Pancreas (tissue), 10 donors: ENCODE measurements at regions not wholly inside any gene's neighbourhood (a gene's known extent, or its start where the extent isn't known, plus 50 kb on each side); places are given as distances from the start of the nearest gene placed in this dataset.
A peak's percentile ranks its signal among the peaks of the same experiment; 100 is the strongest.
"Not testable (repeated sequence)": the region's sequence is repeated elsewhere in the genome, so short reads cannot be mapped to it uniquely, and the experiment has no call there.

Source experiments
- ATAC-seq, 4 donors: fragments of 200-7000 bp; cut with Tn5 transposase; one replicate each; pipeline versions ENCODE4 v1.8.0 to v1.9.1; 2020; ENCODE audit warnings: mild to moderate bottlenecking in 4 of 4, moderate library complexity in 4 of 4
- DNase-seq, 6 donors: peaks; one replicate each; pipeline ENCODE4 v3.0.0-alpha.2; 2020
- FAIRE-seq: peaks from 2 replicates; lab custom pipeline; 2012; peaks lifted over from hg19 to GRCh38; lab: Jason Lieb, UNC
- H3K27ac ChIP-seq, 4 donors: fragments of 200-600 bp; sonication (generic); 1 replicate in 3 of 4; 2 replicates in 1 of 4; pipeline versions ENCODE4 v1.5.0 to v1.8.0; 2020
- H3K27me3 ChIP-seq, 4 donors: fragments of 200-600 bp; one replicate each; pipeline ENCODE4 v1.8.0; 2021
- H3K36me3 ChIP-seq, 3 donors: fragments of 200-600 bp; sonication (generic) in 1 of 3; one replicate each; pipeline versions ENCODE4 v1.5.0 to v1.8.0; 2020 to 2021
- H3K4me1 ChIP-seq, 3 donors: fragments of 200-600 bp; one replicate each; pipeline ENCODE4 v1.8.0; 2021
- H3K4me3 ChIP-seq, 4 donors: fragments of 200-600 bp; sonication (generic) in 2 of 4; one replicate each; pipeline versions ENCODE4 v1.5.0 to v1.8.0; 2020 to 2021
- H3K9me3 ChIP-seq, 4 donors: fragments of 200-600 bp; one replicate each; pipeline ENCODE4 v1.8.0; 2021
- WGBS, 2 donors: extraction: QIAGEN DNeasy Blood & Tissue Kit; methylation state at CpG; one replicate each; pipeline ENCODE4 v1.1.7; 2013; 5-methylcytosine and 5-hydroxymethylcytosine counted together
- intact Hi-C, 3 donors: fragments of 100-400 bp; cut with DNase I; formaldehyde crosslinking; loops; one replicate each; pipeline versions ENCODE4 v1.11.1 to v1.14.2; 2022
- TF ChIP-seq, protein P1 (sequence below), 4 donors: fragments of 200-600 bp; sonication (generic) in 3 of 4; IDR thresholded peaks; one replicate each; pipeline versions ENCODE4 v1.5.0 to v1.8.0; 2021; ENCODE audit warnings: antibody characterized with exemption in 4 of 4
- donor health status: healthy with polysubstance abuse.
- donor health status: DM: no; HTN: no; CAD: no; lungs with moderate emphysema.
- donor health status: DM: no; HTN: no; CAD: no.
- donor health status: control.
- donor health status: control.
- donor health status: Bipolar disorder and iron deficiency.
- donor health status: DM: yes; HTN: yes; CAD: no.
- donor health status: DM: no; HTN: no; CAD: no.
- donor health status: DM: no; HTN: no; CAD: no.
- donor health status: DM: yes; HTN: yes; CAD: no.

GRCh38 chrX:139475432-139475831 lies 55.1 kb upstream of the F9 start:
- no peaks in the 10 kb centered on the region for H3K27me3 ChIP-seq
- TF ChIP-seq, protein P1, sequence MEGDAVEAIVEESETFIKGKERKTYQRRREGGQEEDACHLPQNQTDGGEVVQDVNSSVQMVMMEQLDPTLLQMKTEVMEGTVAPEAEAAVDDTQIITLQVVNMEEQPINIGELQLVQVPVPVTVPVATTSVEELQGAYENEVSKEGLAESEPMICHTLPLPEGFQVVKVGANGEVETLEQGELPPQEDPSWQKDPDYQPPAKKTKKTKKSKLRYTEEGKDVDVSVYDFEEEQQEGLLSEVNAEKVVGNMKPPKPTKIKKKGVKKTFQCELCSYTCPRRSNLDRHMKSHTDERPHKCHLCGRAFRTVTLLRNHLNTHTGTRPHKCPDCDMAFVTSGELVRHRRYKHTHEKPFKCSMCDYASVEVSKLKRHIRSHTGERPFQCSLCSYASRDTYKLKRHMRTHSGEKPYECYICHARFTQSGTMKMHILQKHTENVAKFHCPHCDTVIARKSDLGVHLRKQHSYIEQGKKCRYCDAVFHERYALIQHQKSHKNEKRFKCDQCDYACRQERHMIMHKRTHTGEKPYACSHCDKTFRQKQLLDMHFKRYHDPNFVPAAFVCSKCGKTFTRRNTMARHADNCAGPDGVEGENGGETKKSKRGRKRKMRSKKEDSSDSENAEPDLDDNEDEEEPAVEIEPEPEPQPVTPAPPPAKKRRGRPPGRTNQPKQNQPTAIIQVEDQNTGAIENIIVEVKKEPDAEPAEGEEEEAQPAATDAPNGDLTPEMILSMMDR (IDR thresholded peaks at IDR 0.05): no peak
- H3K4me3 ChIP-seq: no peak overlapping the region
- FAIRE-seq (no peak), DNase-seq (no peak), ATAC-seq (no peak)
- 45 to 46% methylated on average over 3 of the region's 3 CpGs for WGBS, 2 donors
- H3K36me3 ChIP-seq: no peaks in the 10 kb centered on the region
- intact Hi-C loops: no loop called here
- H3K27ac ChIP-seq: no peak overlapping the region
- no peaks in the 10 kb centered on the region for H3K9me3 ChIP-seq
- no peaks in the 10 kb centered on the region for H3K4me1 ChIP-seq

- H3K36me3 ChIP-seq, H3K4me3 ChIP-seq, H3K9me3 ChIP-seq, ATAC-seq, H3K4me1 ChIP-seq, DNase-seq, FAIRE-seq, intact Hi-C loops, H3K27me3 ChIP-seq, H3K27ac ChIP-seq: not testable (repeated sequence)
- 67 to 71% methylated on average over 1 of the region's 1 CpG for WGBS, 2 donors
Measured at GRCh38 chrX:139461945-139462344, 68.6 kb upstream of the F9 start.

GRCh38 chrX:139454743-139455142 lies 75.8 kb upstream of the F9 start:
- no peak overlapping the region for H3K27ac ChIP-seq
- no peaks in the 10 kb centered on the region for H3K36me3 ChIP-seq
- FAIRE-seq (no peak), ATAC-seq (no peak), DNase-seq (no peak)
- H3K9me3 ChIP-seq: no peaks in the 10 kb centered on the region
- 46 to 50% methylated on average over 1 of the region's 1 CpG for WGBS, 2 donors
- TF ChIP-seq, protein P1 (IDR thresholded peaks at IDR 0.05): no peak
- peaks cover 0 to 2% (median 0%) of the 10 kb centered on the region in 4 donors for H3K27me3 ChIP-seq
- intact Hi-C loops: no loop called here
- H3K4me1 ChIP-seq: no peaks in the 10 kb centered on the region
- H3K4me3 ChIP-seq: no peak overlapping the region

DNA sequence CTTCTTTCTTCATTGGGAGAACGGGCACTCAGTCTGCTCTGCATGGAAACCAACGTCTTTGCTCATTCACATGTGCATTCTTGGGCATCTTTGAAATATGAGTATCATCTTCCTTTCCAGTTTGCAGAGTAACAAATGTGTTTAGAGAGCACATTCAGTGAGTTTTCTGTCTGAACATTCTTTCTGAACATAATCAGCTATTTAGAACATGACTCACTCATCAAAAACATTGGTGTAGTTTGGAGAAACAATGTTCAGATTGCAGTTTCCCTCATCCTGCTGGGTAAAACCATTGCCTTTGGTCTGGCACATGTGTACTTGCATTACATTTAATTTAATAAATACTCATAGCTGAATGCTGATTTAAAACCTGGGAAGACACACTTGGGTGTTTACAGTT lies 81.5 kb upstream of the F9 start:
- DNase-seq (no peak), FAIRE-seq (no peak), ATAC-seq (no peak)
- no peak overlapping the region for H3K4me3 ChIP-seq
- TF ChIP-seq, protein P1 (IDR thresholded peaks at IDR 0.05): no peak
- no peaks in the 10 kb centered on the region for H3K36me3 ChIP-seq
- 20 to 23% methylated on average over 2 of the region's 2 CpGs for WGBS, 2 donors
- H3K27me3 ChIP-seq: peaks cover 0 to 5% (median 1%) of the 10 kb centered on the region in 4 donors
- no peaks in the 10 kb centered on the region for H3K4me1 ChIP-seq
- intact Hi-C loops: no loop called here
- no peak overlapping the region for H3K27ac ChIP-seq
- no peaks in the 10 kb centered on the region for H3K9me3 ChIP-seq

DNA sequence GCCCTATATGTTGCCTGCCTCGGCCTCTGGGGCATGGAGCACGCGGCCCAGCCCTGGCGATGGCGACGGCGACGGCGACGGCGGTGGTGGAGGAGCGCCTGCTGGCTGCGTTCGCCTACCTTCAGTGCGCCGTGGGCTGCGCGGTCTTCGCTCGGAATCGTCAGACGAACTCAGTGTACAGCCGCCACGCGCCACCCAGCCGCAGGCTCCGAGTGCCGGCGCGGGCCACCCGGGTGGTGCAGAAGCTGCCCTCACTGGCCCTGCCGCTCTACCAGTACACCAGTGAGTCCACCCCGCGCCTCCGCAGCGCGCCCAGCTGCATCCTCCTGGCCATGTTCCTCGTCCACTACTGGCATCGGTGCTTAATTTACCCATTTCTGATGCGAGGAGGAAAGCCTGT lies 83.7 kb upstream of the F9 start:
- DNase-seq (peak in 2 of 6 donors; percentile 39 to 51), FAIRE-seq (no peak), ATAC-seq (no peak)
- H3K4me1 ChIP-seq: no peaks in the 10 kb centered on the region
- H3K4me3 ChIP-seq: no peak overlapping the region
- H3K27me3 ChIP-seq: peaks cover 0 to 5% (median 1%) of the 10 kb centered on the region in 4 donors
- H3K9me3 ChIP-seq: no peaks in the 10 kb centered on the region
- no peak overlapping the region for H3K27ac ChIP-seq
- WGBS, 2 donors: 90 to 94% methylated on average over 40 of the region's 40 CpGs
- no peaks in the 10 kb centered on the region for H3K36me3 ChIP-seq
- intact Hi-C loops: no loop called here
- TF ChIP-seq, protein P1 (IDR thresholded peaks at IDR 0.05): no peak
